Daoy (cell line): ENCODE measurements at regions not wholly inside any gene's neighbourhood (a gene's known extent, or its start where the extent isn't known, plus 50 kb on each side); places are given as distances from the start of the nearest gene placed in this dataset.

Experiments
- DNase-seq: peaks from one replicate; pipeline ENCODE4 v3.0.0-alpha.2; 2015; ENCODE audit warnings: low read depth

DNA sequence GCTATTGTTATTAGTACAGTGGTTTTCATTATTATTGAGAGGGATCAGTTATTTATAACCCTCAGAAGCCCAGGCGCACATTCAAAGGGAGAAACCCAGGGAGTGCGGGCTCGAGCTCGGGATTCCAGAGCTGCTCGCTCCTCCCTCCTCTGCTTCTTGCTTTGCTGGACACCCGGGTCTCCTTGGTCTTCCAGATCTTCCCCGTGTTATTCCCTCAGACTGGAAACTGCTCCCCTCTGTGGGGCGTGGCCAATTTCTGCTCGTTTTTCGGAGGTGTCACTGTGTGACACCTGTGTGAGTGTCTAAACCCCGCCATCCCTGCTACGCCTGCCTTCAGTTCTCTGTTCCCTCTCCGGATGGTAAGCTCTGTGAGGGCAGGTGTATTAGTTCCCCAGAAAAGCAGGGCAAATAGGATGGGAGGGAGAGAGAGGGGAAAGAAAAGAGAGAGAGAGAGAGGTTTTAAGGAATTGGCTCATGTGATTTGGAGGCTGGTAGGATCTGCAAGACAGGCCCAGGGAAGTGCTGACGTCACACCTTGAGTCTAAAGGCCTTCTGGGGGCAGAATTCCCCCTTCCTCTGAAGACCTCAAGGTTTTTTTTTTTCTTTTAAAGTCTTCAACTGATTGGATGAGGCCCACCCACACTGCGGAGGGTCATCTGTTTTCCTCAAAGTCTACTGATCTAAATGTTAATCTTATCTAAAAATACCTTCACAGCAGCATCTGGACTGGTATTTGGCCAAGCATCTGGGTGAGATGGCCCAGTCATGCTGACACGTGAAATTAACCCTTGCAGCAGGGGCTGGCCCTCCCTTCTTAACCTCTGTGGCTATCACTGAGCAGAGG lies 457.3 kb upstream of the ID2 start:
- no peak for DNase-seq

DNA sequence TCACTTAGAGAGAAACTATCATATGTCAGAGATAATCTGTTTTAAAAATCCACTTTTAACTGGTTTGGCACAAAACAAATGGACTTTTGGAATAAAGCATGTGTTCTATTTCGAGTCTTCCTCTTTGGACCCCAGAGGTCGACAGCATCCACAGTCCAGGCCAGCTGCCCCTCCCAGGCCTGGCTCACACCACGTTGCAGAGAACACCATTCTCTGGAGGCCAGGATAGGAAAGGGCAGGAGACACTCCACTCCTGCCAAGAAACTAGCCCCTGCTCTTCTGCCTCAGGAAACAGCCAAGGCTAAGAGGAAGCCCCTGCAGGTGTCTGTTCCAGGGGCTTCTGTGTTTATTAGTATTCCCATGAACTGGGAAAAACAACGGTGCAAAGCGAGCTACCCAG lies 456.6 kb upstream of the ID2 start:
- DNase-seq, result no peak

DNA sequence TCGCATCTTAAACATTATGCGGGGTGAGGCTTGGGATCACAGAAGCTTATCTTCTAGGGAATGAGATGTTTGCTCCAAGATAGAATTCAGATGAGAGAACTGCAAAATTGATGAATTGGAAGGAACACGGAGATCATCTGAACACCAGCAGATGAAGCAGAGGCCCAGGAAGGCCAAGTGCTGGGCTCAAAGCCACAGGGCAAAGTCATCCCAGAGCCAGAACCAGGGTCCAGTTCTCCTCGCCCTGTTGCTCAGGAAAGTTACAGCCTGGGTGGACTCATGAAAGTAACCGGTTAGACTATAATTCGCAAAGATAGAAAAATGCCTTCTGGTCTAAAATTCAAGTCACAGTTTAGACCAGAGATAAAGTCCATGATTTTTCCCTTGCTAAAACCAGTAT lies 456.1 kb upstream of the ID2 start:
- DNase-seq, result no peak

DNA sequence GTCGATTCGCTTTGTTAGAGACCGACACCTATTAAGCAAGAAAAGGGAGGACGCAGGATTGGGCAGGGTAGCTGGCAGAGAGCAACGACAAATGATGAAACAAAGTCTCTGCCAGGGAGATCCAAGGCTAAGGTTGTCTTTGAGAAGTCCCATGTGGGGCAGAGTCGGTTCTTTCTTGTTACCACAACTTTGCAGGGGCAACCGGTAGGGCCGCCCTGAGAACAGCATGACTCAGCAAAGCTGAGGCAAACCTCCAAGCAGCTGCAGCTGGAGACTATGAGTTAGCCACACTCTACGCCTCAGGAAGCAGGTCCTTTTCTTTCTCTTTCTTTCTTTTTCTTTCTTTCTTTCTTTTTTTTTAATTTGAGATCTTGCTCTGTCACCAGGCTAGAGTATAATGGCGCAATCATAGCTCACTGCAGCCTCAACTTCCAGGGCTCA lies 452.3 kb upstream of the ID2 start:
- peak; percentile 7 for DNase-seq

DNA sequence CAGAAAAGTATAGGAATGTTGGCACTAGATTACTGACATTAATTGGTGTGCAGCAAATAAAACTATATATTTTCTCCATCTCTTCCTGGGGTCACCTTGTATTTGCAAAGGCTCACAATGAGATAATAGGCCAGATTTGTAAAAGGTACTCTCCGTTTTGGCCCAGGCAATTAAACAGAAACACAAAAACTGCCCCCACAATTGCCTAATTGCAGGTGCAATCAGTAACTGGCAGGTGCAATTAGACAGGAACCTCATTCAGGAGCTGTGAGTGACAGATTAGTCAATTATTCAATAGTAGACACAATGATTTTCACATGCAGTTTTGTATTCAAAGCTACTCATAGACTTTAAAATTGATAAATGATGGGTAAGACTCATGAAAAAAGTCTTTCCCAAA lies 451.4 kb upstream of the ID2 start:
- no peak for DNase-seq

DNA sequence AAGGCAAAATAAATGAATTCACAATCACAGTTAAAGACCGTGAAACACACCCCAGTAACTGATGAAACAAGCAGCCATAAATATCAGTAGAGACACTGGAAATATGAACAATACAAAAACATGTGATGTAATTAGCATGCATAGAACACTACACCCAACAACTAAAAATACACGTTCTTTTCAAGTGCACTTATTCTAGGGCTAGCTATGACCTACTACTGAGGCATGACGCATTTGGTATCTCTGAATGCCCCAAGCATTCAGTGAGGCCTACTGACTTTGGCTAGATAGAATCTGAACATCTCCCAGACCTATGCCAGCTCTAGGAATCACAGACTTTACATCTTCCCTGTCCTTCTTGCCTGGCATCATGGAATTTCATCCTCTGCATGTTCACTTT lies 450.0 kb upstream of the ID2 start:
- no peak for DNase-seq

DNA sequence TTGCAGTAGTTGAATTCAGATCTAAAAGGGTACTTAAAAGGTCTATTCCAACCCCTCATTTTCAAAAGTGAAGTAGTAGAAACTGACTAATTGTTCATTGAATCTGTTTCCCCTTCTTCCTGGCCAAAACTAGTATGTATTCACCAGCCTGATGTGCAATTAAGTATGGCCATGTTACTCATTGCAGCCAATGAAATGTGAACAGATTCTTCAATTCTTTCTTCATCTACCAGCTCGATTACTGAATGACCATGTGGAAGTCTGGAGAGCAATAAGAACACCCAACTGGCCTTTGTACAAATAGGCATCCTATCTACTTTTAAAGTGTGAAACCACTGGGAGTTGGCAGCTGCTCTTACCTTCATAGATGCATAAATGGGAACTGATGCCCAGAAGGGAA lies 449.0 kb upstream of the ID2 start:
- DNase-seq, result no peak

DNA sequence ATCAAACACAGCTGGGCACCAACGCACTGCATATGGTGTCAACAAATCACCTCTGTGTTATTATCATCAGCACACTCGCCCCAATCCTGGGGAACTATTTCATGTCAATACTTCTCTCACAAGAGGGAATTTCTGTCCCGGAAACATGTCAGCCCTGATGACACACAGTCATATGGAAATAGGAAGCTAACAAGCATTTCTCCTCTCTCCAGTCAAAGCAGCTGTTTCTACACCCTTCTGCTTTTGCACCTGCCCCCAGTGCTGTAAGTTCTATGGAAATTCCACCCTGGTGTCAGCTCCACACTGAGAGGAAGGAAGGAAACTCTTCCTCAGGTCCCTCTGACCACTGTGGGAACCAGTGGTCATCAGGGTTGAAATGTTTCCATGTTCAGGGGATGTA lies 447.6 kb upstream of the ID2 start:
- no peak for DNase-seq

DNA sequence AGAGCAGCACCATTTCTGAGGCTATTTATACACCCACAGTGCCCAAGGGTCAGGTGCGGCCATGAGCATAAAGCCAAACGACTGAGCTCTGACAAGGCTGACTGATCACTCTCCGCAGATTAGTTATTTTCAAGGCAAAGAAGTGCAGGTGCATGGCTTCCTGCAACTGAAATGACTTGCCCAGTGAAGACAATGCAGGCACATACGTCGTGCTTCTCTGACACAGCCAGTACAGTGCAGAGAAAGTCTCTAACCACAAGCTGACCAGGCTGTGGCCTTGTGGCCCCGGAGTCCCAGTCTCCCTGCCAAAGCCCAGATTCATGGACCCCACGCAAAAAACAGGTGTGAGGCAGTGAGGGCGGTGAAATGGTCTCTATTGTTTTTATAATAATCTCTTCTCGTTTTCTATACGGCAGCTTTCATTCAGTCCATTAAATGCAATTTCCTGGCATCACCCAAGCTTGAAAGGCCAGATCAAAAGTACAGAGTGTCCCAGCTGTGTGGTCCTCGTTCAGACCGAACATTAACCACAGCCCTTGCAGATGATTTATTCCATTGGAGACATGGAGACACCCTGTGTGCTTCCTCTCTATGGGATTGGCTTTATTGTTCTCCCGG lies 447.0 kb upstream of the ID2 start:
- no peak for DNase-seq

DNA sequence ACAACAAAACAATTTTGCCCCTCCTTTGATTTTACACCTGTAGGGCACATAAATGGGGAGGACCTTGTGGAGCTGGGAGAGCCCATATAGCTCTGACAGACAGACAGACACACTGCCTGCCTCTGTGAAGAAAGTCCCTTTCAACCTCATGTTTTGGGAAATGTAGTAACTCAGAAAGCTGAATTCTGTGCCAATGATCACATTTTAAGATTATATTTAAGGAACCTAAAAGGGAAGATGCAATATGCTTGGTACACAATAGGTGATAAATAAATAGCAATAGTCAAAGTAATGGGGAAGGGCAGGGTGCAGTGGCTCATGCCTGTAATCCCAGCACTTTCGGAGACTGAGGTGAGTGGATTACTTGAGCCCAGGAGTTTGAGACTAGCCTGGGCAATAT lies 446.4 kb upstream of the ID2 start:
- no peak for DNase-seq

DNA sequence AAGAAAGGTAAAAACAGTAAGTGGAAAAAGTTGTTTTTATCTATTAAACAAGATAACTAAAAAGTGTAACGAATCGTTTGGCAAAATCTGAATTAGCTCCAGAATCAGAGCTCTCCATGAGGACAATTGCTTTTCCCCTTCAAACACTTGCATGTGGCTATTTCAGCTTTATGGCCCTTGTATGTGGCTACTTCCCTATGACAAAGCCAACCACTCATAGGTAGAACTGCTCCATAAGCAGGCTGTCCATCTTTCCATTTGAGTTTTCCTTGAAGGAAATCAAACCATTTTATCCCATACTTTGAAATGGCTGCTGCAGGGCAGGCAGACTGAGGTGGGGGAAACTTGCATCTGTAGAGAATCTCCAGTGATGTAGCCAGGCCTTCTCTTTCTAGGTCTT lies 445.5 kb upstream of the ID2 start:
- no peak for DNase-seq

DNA sequence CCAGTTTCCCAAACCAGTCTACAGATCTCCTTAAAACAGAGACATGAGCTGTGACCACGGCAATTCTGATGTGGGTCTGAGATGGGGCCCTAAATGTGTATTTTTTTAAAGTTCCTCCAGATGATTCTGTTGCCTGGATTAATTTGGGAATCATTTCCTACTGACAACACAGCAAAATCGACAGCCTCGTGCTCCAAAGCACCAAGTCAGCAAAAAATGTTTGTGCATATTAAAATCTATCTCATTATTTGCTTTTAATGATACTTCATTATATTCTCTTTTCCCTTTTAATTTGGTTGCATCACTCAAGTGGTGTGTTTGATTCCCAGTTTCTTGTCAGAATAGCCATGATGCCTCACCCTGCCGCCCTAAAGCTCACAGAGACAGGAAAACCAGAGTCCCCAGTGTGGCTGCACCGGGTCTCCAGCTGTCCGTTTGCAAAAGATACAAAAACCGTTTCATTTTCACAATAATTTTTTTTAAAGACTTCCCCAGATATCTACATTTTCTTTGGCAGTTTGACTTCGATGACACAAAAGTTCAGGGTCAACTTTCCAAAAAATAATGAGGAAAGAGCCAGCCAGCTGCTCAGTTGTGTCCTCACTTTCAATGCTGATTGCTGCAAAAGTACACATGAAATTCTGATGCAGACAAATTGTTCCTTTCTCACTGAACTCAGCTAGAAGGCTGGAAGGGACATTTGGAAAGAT lies 443.2 kb upstream of the ID2 start:
- no peak for DNase-seq

DNA sequence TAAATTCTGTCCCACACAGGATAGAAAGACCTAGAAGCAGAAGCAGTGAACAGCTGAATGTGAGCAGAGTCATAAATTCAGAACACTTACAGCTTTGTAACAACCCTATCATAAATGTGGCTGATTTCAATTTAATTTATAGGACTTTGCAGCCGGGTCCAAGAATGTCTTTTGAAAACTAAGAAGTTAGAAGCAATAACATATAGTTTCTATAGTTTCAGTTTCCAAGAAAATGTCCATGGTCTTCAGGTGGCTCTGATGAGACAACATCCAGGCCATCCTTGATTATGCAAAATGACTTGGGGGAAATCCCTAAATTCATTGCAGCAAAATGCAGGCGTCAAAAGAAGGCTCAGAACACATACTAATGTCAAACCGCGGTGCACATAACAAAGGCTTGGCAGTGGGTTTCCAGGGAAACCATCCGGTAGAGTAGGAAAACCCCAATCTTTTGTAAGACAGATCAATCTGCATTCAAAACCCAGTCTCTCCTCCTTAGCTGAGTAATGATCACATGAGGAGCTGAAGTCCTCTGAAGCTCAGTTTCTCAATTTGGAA lies 442.2 kb upstream of the ID2 start:
- DNase-seq, result no peak

DNA sequence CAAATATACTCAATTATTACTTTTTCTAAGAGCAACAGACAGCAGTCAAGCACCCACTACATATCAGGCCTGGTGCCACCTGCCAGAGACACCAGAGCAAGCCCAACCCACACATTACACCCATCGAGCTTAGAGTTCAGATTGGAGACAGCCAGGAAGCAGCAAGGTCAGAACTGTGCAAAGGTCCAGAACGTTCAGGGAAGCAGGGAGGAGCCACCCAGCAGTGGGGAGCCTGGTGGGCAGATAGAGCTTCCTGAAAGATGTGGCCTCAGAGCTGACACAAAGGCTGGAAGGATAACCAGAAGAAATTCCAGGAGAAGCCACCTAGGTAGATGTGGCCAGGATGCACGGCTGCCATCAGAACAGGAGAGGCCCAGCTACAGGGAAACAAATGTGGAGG lies 440.5 kb upstream of the ID2 start:
- DNase-seq, result no peak

DNA sequence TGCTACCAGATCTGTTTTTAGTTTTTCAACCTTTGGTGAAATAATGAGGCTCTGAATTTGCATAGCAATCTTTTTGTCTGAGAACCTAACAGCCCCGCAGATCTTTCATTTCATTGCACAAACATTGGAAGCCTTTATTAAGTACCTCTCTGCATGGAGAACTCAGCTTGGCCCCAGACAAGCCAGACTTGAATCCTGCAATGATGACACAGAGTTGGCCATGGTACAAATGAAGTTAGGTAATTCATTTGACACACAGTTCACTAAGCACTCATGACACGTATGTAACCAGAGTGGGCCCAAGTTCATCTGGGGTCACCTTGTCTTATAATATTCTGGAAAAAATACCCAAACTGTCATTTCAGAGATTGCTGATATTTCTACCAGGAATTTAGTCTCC lies 439.1 kb upstream of the ID2 start:
- DNase-seq, result no peak

DNA sequence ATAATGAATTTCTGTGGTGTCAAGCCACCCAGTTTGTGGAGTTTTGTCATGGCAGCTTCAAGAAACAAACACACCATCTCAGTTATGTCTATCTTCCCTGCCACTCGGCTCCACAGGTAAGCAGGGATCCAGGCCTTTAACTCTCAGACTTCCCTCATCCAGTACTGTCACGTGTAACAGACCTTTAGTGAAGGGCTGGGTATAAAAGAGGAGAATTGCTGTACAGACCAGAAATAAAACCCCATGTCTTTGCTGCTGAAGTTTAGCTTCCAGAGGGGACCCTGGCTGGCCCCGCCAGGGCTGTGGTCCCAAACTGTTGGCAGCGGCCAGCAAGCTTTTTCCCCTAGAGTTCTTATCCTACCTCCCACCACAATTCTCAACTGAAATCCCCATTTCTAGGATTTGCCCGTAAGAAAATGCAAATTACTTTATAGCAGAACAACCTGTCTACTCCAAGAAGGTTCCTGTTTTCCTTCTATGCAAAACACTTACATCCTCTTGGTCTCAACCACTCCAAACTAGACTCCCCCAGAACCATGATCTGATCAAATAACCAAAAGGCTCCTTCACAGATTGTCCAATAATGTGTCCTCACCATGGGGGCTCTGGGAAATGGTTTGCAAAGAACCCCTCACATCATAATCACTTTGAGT lies 438.0 kb upstream of the ID2 start:
- DNase-seq, result no peak

DNA sequence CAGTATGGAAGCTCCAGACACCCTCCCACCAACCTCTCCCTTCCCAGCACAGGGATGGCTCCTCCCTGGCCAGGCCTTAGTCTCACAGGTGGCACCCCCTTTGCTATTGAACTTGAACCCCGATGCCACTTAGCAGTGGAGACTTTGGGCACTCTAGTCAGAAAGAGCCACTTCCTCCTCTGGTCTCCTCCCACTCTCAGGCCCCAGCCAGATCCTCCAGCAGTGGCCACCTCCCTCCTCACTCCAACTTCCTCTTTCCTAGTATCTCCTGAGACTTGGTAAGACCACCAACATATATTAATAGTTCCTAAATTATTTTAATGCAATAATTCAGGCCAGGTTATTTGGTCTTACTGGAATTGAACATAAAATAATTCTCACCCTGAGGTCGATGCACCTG lies 437.2 kb upstream of the ID2 start:
- DNase-seq, result no peak

DNA sequence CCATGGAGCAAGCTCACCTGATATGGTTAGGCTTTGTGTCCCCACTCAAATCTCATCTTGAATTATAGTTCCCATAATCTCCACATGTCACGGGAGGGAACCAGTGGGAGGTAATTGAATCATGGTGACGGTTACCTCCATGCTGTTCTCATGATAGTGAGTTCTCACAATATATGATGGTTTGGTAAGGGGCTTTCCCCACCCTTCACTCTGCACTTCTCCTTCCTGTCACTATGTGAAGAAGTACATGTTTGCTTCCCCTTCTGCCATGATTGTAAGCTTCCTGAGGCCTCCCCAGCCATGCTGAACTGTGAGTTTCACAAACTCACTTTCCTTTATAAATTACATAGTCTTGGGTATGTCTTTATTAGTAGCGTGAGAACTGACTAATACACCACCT lies 435.7 kb upstream of the ID2 start:
- no peak for DNase-seq

DNA sequence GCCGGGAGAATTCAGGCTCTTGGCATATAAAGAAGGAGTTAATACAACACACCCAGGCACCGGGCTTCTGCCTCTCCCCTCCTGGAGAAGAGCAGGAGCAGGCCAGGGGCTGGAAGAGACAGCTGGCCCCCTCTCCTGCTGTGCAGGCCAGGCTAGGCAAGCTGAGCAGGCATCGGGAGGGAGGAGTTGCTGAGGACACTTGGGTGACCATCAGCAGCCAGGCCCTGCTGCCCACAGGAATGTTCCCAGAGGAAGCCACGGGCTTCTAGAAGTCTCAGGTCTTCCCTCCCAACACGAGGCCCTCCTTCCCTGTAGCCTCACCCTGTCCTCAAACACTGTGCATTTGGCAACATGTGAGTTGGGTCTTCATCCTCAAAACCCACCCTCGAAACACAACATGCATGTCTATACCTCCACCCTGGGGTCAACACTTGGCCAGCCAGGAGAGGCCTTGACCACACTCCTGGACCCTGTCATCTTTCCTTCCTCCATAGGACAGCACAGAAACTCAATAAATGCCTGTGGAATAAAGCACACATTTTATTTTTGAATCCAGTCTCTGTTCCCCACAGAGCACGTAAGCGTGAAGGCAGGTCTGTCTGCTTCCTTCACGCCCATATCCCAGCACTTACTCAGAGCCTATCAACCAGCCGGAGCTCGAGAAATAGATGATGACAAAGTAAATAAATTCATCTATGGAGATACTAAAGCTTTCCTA lies 433.8 kb upstream of the ID2 start:
- no peak for DNase-seq

DNA sequence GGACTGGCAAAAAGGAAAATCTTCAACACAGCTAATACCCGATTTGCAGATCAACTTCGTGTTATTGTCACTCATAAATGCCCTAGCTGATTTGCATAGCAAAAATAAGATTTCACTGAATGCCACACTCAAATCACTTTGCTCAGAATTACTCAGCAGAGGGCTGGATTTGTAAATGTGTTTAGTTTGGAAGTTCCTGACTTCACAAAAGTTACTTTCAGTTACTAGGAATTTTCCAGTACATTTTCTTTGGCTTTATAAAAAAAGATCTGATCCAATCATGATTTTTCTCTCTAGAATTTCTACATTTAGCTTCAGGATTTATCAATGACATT lies 433.3 kb upstream of the ID2 start:
- no peak for DNase-seq

DNA sequence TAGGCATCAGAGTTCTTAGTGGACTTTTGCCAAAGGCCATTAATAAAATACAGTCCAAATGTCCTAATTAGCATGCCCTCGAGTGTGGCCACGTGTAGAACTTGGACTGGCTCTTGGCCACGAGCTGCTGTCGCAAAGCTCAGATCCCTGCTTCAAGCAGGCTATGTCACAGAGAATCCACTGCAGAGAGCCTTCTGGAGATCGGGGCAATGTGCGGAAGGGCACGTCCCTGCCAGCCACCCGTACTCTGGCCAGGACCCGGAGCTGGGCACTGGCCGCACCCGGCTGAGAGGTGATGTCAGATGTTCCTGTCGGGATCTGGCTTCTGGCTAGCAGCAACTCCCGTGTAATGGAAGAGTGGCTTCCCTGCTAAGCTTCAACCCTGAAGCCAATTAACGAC lies 432.7 kb upstream of the ID2 start:
- no peak for DNase-seq

DNA sequence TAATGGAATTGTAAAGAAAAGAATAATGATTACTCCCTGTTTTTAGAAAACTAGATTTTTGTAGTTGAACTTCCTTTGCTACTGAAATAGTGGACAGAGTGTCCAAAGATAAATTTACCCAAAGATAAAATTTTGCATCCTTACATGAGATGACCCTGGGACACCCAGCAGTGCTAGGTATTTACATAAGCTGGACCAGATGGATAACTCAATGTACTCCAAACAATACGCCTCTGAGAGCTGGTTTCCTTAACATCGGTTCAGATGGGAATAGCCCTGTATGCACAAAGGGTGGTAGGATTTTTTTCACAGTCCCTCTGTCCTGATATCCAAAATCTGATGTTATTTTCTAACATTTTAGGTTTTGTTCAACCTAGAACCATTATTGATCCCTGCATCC lies 432.1 kb upstream of the ID2 start:
- DNase-seq, result no peak
